Fibroblast of mammary gland (primary cell): ENCODE measurements at regions not wholly inside any gene's neighbourhood (a gene's known extent, or its start where the extent isn't known, plus 50 kb on each side); places are given as distances from the start of the nearest gene placed in this dataset.

ENCODE experiments used
- DNase-seq: peaks from one replicate; pipeline ENCODE4 v3.0.0-alpha.2; 2010; ENCODE audit warnings: low read depth
- H3K4me3 ChIP-seq: 2 replicates; pipeline ENCODE4 v1.5.1; 2011; ENCODE audit warnings: low read depth, mild to moderate bottlenecking, low read length, moderate library complexity; ENCODE audit not compliant: control insufficient read depth
- TF ChIP-seq, protein P1 (sequence below): conservative IDR thresholded peaks from 2 replicates; pipeline ENCODE4 v1.5.1; 2011; ENCODE audit warnings: low read depth, low read length, inconsistent platforms; ENCODE audit not compliant: control insufficient read depth, insufficient read depth

DNA sequence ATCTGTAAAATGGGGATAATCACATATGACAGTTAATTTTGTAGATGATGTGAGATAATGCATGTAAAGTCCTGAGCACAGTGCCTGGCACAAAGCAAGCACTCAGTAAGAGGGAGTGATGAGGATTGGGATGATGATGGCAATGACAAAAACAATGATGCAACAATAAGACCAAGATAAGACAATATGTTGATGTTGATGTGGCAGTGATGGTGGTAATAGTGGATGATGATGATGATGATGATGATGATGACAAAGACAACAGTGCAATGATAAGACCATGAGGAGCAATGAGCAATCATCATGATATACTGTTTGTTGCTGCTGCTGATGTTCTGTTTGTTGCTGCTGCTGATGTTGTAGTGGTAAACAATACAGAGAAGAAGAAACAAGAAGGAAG, 344.1 kb downstream of the NPIPA8 start:
- no peak for DNase-seq
- TF ChIP-seq, protein P1, sequence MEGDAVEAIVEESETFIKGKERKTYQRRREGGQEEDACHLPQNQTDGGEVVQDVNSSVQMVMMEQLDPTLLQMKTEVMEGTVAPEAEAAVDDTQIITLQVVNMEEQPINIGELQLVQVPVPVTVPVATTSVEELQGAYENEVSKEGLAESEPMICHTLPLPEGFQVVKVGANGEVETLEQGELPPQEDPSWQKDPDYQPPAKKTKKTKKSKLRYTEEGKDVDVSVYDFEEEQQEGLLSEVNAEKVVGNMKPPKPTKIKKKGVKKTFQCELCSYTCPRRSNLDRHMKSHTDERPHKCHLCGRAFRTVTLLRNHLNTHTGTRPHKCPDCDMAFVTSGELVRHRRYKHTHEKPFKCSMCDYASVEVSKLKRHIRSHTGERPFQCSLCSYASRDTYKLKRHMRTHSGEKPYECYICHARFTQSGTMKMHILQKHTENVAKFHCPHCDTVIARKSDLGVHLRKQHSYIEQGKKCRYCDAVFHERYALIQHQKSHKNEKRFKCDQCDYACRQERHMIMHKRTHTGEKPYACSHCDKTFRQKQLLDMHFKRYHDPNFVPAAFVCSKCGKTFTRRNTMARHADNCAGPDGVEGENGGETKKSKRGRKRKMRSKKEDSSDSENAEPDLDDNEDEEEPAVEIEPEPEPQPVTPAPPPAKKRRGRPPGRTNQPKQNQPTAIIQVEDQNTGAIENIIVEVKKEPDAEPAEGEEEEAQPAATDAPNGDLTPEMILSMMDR: no peak
- no peak overlapping the region for H3K4me3 ChIP-seq

DNA sequence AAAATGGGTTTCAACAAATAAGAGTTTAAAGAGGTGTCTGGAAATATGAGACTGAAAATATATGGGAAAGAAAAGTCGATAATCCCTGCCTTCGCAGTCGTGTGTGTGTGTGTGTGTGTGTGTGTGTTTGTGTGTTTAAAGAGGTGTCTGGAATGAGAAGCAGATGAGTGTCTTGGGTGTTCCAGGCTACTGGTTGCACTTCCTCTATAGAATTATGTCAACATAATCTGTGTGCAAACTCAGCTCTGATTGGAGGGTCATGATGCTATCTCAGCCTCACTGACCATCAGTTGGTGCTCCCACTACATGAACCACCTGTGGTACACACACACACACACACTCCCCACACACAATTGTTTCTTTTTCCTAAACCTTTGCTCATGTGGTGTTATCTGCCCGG, 347.3 kb downstream of the NPIPA8 start:
- no peak overlapping the region for H3K4me3 ChIP-seq
- TF ChIP-seq, protein P1: no peak
- DNase-seq: no peak

- no peak for DNase-seq
- no peak overlapping the region for H3K4me3 ChIP-seq
- TF ChIP-seq, protein P1: no peak
Observed at GRCh38 chr16:17988839-17989238, 347.7 kb downstream of the NPIPA8 start.

DNA sequence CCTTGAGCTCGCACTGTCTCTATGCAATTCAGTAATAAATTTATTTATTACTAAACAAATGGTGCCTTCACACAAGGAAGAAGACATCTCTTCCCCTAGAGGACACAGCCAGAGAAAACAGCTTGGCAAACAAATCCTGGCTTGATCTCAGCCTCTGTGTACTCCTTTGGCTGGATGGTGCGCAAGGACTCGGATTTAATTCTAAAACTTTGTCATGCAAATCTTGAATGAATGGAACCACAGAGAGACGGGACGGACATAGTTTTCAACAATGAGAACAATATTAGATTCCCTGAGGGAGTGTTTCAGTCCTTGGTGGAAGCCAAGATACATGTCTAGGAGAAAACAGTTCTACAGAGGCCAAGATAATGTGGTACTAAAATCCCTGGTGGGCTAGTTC, 349.5 kb downstream of the NPIPA8 start:
- no peak overlapping the region for H3K4me3 ChIP-seq
- TF ChIP-seq, protein P1: no peak
- DNase-seq: no peak

DNA sequence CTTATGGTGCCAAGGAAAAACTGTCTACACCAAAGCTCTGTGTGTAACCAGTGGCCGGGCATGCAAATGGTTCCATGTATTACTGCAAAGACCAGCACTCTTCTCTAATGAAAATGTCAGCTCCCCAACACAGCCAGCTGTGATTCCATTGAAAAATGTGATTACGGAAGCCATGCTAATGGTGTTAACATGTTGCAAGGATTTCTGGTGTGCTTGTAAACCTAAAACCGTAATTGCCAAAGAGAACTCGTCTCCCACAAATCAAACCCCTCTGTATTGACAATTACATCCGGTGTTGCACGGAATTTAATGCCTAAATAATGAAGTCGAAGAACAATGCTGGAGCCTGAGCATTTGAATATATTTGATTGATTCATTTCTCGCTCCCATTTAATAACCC, 351.7 kb downstream of the NPIPA8 start:
- TF ChIP-seq, protein P1: no peak
- DNase-seq: no peak
- no peak overlapping the region for H3K4me3 ChIP-seq

GRCh38 chr16:17983847-17984639, 352.5 kb downstream of the NPIPA8 start:
- no peak overlapping the region for H3K4me3 ChIP-seq
- TF ChIP-seq, protein P1: no peak
- no peak for DNase-seq
